Neural cell (in vitro differentiated cells): ENCODE measurements at regions not wholly inside any gene's neighbourhood (a gene's known extent, or its start where the extent isn't known, plus 50 kb on each side); places are given as distances from the start of the nearest gene placed in this dataset.

Experiments used
- POLR2AphosphoS5 ChIP-seq: IDR thresholded peaks from 2 replicates; pipeline ENCODE4 v1.6.1; 2012
- SMC3 ChIP-seq: fragments of 450-650 bp; conservative IDR thresholded peaks from 2 replicates; pipeline ENCODE4 v1.6.1; 2014; ENCODE audit warnings: antibody characterized with exemption, mild to moderate bottlenecking, moderate library complexity; ENCODE audit not compliant: poor library complexity
- TF ChIP-seq, protein P1 (sequence below): fragments of 450-650 bp; IDR thresholded peaks from 2 replicates; pipeline ENCODE4 v1.5.1; 2014; ENCODE audit warnings: antibody characterized with exemption, mild to moderate bottlenecking, moderate library complexity; ENCODE audit not compliant: poor library complexity, severe bottlenecking

DNA sequence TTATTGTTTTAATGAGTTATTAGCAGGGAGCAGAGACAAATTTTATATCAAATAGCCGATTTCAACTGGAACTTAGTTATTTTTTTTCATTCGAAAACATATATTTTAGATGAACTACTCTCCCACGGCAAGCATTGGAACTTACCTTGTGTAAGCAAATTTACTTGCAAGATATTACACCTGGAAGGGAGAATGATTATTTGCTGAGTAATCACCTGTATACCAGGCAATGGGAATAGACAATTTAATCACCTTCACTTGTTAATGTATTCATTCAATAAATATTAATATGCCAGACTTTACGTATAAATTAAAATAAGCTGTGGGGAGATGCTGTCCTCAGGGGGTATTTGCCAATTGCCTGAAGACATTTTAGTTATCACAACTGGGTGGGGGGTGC, 1069.9 kb upstream of the CHAC2 start:
- TF ChIP-seq, protein P1, sequence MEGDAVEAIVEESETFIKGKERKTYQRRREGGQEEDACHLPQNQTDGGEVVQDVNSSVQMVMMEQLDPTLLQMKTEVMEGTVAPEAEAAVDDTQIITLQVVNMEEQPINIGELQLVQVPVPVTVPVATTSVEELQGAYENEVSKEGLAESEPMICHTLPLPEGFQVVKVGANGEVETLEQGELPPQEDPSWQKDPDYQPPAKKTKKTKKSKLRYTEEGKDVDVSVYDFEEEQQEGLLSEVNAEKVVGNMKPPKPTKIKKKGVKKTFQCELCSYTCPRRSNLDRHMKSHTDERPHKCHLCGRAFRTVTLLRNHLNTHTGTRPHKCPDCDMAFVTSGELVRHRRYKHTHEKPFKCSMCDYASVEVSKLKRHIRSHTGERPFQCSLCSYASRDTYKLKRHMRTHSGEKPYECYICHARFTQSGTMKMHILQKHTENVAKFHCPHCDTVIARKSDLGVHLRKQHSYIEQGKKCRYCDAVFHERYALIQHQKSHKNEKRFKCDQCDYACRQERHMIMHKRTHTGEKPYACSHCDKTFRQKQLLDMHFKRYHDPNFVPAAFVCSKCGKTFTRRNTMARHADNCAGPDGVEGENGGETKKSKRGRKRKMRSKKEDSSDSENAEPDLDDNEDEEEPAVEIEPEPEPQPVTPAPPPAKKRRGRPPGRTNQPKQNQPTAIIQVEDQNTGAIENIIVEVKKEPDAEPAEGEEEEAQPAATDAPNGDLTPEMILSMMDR = no peak
- TF ChIP-seq SMC3 (no peak), POLR2AphosphoS5 (no peak)
